NT2/D1 (cell line): ENCODE measurements at regions not wholly inside any gene's neighbourhood (a gene's known extent, or its start where the extent isn't known, plus 50 kb on each side); places are given as distances from the start of the nearest gene placed in this dataset.

Source experiments
- SUZ12 ChIP-seq: IDR thresholded peaks from 2 replicates; pipeline ENCODE4 v1.6.1; 2011; ENCODE audit not compliant: insufficient read length, insufficient read depth; ENCODE audit errors: extremely low read depth
- YY1 ChIP-seq: IDR thresholded peaks from 2 replicates; pipeline ENCODE4 v1.6.1; 2011; ENCODE audit not compliant: insufficient read length, insufficient read depth

DNA sequence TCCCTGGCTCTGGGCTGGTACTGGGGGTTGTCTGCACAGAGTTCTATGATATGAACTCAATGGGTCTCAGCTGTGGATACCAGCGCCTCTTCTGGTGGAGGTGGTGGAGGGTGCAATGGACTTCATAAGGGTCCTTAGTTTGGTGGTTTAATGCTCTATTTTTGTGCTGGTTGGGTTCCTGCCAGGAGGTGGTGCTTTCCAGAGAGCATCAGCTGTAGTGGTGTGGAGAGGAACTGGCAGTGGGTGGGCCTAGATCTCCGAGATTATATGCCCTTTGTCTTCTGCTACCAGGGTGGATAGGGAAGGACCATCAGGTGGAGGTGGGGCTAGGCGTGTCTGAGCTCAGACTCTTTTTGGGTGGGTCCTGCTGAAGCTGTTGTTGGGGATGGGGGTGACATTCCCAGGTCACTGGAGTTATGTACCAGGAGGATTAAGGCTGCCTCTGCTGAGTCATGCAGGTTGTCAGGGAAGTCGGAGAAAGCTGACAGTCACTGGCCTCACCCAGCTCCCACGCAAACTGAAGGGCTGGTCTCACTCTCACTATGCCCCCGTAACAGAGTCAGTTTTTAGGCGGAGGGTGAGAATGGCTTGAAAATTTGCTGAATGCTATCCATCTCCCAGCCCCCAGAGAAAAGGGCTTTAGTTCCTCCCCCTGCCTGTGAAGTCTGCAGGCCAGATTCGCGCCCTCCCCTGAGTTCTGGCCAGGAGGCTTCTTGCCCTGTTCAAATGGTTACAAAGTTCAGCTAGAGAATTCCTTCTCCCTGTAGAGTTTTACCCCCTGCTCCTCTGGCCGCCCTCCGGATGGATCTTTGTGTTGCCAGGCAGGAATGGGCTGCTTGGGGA lies 902.9 kb downstream of the LTN1 start:
- TF ChIP-seq SUZ12, result no peak
- TF ChIP-seq YY1, result no peak
